Keratinocyte (primary cell): ENCODE measurements at regions not wholly inside any gene's neighbourhood (a gene's known extent, or its start where the extent isn't known, plus 50 kb on each side); places are given as distances from the start of the nearest gene placed in this dataset.

Experiments used
- DNase-seq: peaks from one replicate; pipeline ENCODE4 v3.0.0-alpha.2; 2011; ENCODE audit warnings: low read depth, missing footprints, low spot score
- FAIRE-seq: peaks from 2 replicates; lab custom pipeline; 2011; peaks lifted over from hg19 to GRCh38; lab: Jason Lieb, UNC
- H2AFZ ChIP-seq: 2 replicates; pipeline ENCODE4 v1.6.0; 2012; ENCODE audit warnings: low read length, control low read depth, inconsistent platforms; ENCODE audit not compliant: control insufficient read depth
- H3K27ac ChIP-seq: 2 replicates; pipeline ENCODE4 v1.5.1; 2011; ENCODE audit warnings: low read length; ENCODE audit not compliant: control insufficient read depth, insufficient read depth
- H3K27me3 ChIP-seq: 3 replicates; pipeline ENCODE4 v1.6.0; 2011; ENCODE audit warnings: low read length; ENCODE audit not compliant: control insufficient read depth, insufficient read depth; ENCODE audit errors: extremely low read depth
- H3K36me3 ChIP-seq, 2 experiments: 2 replicates in 1 of 2; 3 replicates in 1 of 2; pipeline ENCODE4 v1.5.1; 2011; ENCODE audit warnings: low read length in 2 of 2, mild to moderate bottlenecking in 1 of 2; ENCODE audit not compliant: control insufficient read depth in 2 of 2, insufficient read depth in 2 of 2; ENCODE audit errors: extremely low read depth in 1 of 2
- H3K4me1 ChIP-seq: 3 replicates; pipeline ENCODE4 v1.5.1; 2011; ENCODE audit warnings: low read length; ENCODE audit not compliant: control insufficient read depth, insufficient read depth; ENCODE audit errors: extremely low read depth
- H3K4me2 ChIP-seq: 3 replicates; pipeline ENCODE4 v1.6.0; 2011; ENCODE audit warnings: low read depth, low read length; ENCODE audit not compliant: control insufficient read depth, insufficient read depth; ENCODE audit errors: extremely low read depth
- H3K4me3 ChIP-seq, 3 experiments: fragments of 200-600 bp in 1 of 3; sonication (generic) in 1 of 3; 2 replicates in 2 of 3; 3 replicates in 1 of 3; pipeline ENCODE4 v1.5.1; 2011 to 2016; ENCODE audit warnings: low read length in 3 of 3, mild to moderate bottlenecking in 3 of 3, control low read depth in 2 of 3, inconsistent platforms in 1 of 3, low read depth in 1 of 3, mixed read lengths in 1 of 3, mixed run types in 1 of 3, moderate library complexity in 1 of 3; ENCODE audit not compliant: control insufficient read depth in 2 of 3, insufficient read depth in 2 of 3; ENCODE audit errors: extremely low read depth in 1 of 3
- H3K79me2 ChIP-seq: 2 replicates; pipeline ENCODE4 v1.6.0; 2012; ENCODE audit warnings: low read length; ENCODE audit not compliant: control insufficient read depth, insufficient read depth
- H3K9ac ChIP-seq: 3 replicates; pipeline ENCODE4 v1.6.0; 2011; ENCODE audit warnings: low read length; ENCODE audit not compliant: control insufficient read depth, insufficient read depth; ENCODE audit errors: extremely low read depth
- H3K9me1 ChIP-seq: 3 replicates; pipeline ENCODE4 v1.6.0; 2011; ENCODE audit warnings: low read length; ENCODE audit not compliant: control insufficient read depth, insufficient read depth; ENCODE audit errors: extremely low read depth
- H3K9me3 ChIP-seq: 2 replicates; pipeline ENCODE4 v1.5.1; 2012; ENCODE audit warnings: low read depth, low read length; ENCODE audit not compliant: control insufficient read depth
- H4K20me1 ChIP-seq: 3 replicates; pipeline ENCODE4 v1.6.0; 2011; ENCODE audit warnings: low read length; ENCODE audit not compliant: control insufficient read depth, insufficient read depth; ENCODE audit errors: extremely low read depth
- CTCF ChIP-seq, 3 experiments: IDR thresholded peaks in 1 of 3; conservative IDR thresholded peaks in 1 of 3; optimal IDR thresholded peaks in 1 of 3; 2 replicates in 2 of 3; 3 replicates in 1 of 3; pipeline versions ENCODE3 to v1.5.1; 2011; ENCODE audit warnings: low read length in 3 of 3, mild to moderate bottlenecking in 3 of 3, moderate library complexity in 2 of 3, control low read depth in 1 of 3, inconsistent platforms in 1 of 3; ENCODE audit not compliant: insufficient read depth in 2 of 3; ENCODE audit errors: extremely low read depth in 1 of 3
- EZH2 ChIP-seq: IDR thresholded peaks from one replicate; pipeline ENCODE4 v1.6.1; 2012; ENCODE audit warnings: inconsistent platforms, mild to moderate bottlenecking, low read length, moderate library complexity
- dilution Hi-C: fragments of 300-500 bp; cut with MboI; formaldehyde crosslinking; loops from one replicate; pipeline ENCODE4 v1.7.0; 2020; ENCODE audit warnings: low sequenced_read_pairs; ENCODE audit not compliant: extremely low pct_ligation_motif_present

DNA sequence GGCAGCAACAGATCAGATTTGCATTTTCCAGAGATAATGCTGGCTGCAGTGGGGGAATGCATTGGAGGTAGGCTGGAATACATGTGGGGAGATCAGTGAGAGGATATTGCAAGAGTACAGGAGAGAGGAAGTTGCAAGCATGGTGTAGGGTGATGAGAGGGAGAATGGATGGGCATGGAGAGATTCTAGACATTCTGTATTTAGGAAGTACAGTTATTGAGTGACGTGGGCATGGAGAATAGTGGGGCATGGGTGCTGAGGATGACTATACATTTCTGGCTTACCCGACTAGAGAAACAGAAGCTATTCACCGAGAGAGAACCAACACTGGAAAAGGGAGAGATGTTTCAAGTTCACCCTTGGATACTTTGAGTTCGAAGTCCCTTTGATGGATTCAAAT, 116.9 kb upstream of the SVIL start:
- Histone ChIP-seq H3K9ac (no peak overlapping the region), H3K27me3 (no peaks in the 10 kb centered on the region), H3K4me3 (no peak overlapping the region), H3K9me3 (no peaks in the 10 kb centered on the region), H3K36me3 (no peaks in the 10 kb centered on the region), H3K27ac (no peak overlapping the region), H2AFZ (no peak overlapping the region), H3K4me1 (peaks cover 1% of the 10 kb centered on the region), H3K9me1 (no peaks in the 10 kb centered on the region), H3K79me2 (no peaks in the 10 kb centered on the region), H3K4me2 (no peak overlapping the region), H4K20me1 (no peaks in the 10 kb centered on the region)
- no peak for DNase-seq
- dilution Hi-C loops, result no loop called here
- FAIRE-seq, result no peak
- TF ChIP-seq EZH2 (no peak), CTCF (optimal IDR thresholded peaks at IDR 0.05 in 1 of 3, IDR thresholded peaks at IDR 0.05 in 1 of 3, conservative IDR thresholded peaks at IDR 0.05 in 1 of 3; ENCODE audit: extremely low read depth in 1 of 3, insufficient read depth in 2 of 3, low read length in 3 of 3) (no peak)

DNA sequence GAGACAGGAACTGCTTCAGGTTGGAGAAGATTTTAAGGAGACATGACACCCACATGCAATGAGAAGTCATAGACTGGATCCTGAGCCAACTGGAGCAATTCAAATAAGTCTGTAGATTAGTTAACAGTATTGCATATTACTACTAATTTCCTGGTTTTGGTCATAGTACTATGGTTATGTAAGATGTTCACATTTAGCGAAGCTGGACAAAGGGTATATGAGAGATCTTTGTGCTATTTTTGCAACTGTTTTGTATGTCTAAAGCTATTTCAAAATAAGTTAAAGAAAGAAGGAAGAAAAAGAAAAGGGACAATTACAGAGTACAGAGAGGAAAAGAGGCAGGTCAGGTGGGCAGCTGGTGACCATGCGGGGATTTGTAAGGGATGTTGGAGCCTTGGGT, 116.5 kb upstream of the SVIL start:
- dilution Hi-C loops, result no loop called here
- Histone ChIP-seq H3K27ac (no peak overlapping the region), H2AFZ (no peak overlapping the region), H3K9ac (no peak overlapping the region), H3K4me3 (no peak overlapping the region), H3K36me3 (no peaks in the 10 kb centered on the region), H3K79me2 (no peaks in the 10 kb centered on the region), H3K27me3 (no peaks in the 10 kb centered on the region), H3K4me2 (no peak overlapping the region), H3K4me1 (no peaks in the 10 kb centered on the region), H3K9me3 (no peaks in the 10 kb centered on the region), H3K9me1 (no peaks in the 10 kb centered on the region), H4K20me1 (no peaks in the 10 kb centered on the region)
- FAIRE-seq (no peak), DNase-seq (no peak)
- TF ChIP-seq CTCF (optimal IDR thresholded peaks at IDR 0.05 in 1 of 3, IDR thresholded peaks at IDR 0.05 in 1 of 3, conservative IDR thresholded peaks at IDR 0.05 in 1 of 3; ENCODE audit: extremely low read depth in 1 of 3, insufficient read depth in 2 of 3, low read length in 3 of 3) (no peak), EZH2 (no peak)
